ENCODE measurements at regions not wholly inside any gene's neighbourhood (a gene's known extent, or its start where the extent isn't known, plus 50 kb on each side); places are given as distances from the start of the nearest gene placed in this dataset.

DNA sequence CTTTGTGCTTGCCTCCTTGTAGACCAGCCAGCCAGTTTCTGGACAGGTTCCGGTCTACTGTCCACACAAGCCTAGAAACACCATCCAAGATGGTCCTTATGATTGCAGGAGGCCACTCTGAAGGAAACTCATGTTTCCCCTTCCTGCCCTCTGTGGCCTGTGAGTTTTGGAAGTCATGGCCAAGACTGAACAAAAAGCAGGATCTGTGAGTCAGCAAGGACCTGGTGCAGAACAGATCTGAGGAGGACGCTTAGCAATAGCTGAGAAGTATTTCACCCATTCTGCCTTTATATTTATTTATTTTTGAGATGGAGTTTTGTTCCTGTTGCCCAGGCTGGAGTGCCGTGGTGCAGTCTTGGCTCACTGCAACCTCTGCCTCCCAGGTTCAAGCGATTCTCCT, 134.6 kb upstream of the EEF1E1 start:
- TF ChIP-seq, protein P1, sequence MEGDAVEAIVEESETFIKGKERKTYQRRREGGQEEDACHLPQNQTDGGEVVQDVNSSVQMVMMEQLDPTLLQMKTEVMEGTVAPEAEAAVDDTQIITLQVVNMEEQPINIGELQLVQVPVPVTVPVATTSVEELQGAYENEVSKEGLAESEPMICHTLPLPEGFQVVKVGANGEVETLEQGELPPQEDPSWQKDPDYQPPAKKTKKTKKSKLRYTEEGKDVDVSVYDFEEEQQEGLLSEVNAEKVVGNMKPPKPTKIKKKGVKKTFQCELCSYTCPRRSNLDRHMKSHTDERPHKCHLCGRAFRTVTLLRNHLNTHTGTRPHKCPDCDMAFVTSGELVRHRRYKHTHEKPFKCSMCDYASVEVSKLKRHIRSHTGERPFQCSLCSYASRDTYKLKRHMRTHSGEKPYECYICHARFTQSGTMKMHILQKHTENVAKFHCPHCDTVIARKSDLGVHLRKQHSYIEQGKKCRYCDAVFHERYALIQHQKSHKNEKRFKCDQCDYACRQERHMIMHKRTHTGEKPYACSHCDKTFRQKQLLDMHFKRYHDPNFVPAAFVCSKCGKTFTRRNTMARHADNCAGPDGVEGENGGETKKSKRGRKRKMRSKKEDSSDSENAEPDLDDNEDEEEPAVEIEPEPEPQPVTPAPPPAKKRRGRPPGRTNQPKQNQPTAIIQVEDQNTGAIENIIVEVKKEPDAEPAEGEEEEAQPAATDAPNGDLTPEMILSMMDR (conservative IDR thresholded peaks at IDR 0.05 in 1 of 2, IDR thresholded peaks at IDR 0.05 in 1 of 2; ENCODE audit: low read depth in 1 of 2, low read length in 2 of 2) = no peak
- no peak for TF ChIP-seq EZH2 (IDR thresholded peaks at IDR 0.05; ENCODE audit: low read length, missing control alignments)
